ENCODE measurements at regions not wholly inside any gene's neighbourhood (a gene's known extent, or its start where the extent isn't known, plus 50 kb on each side); places are given as distances from the start of the nearest gene placed in this dataset.

DNA sequence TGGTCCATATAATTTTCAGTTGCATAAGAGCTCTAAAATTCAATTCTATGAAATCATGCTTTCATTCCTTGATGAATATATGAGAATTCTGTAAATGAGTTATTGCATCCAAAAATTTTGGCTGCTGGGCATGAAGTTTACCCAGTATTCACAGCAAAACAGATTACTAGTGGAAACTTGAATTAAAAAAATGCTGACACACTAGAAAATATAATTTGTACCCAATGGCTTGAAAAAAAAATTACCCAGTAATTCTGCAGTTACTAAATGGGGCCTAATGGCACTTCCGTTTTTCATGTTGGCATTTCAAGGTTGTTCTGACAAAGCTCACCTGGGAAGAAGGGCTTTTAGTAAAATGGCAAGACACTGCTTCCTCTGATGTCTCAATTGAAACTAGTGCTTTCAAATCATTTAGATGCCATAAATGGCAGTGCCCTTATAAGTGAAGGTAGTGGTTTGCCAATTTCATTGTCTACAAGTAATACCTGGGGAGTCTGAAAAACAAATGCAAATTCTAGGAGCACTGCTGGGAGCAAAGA, 343.6 kb downstream of the TDRD15 start:
- no peak overlapping the region for H3K4me3 ChIP-seq
- DNase-seq: no peak
- 58 to 73% (median 66%) methylated on average over 1 of the region's 1 CpG for WGBS, 3 donors
- ATAC-seq: no peak
- no peaks in the 10 kb centered on the region for H3K4me1 ChIP-seq
- H3K36me3 ChIP-seq (ENCODE audit: insufficient read depth in 1 of 2, low read depth in 1 of 2): no peaks in the 10 kb centered on the region
- intact Hi-C loops (cut with DNase I): no loop called here
- TF ChIP-seq, protein P1, sequence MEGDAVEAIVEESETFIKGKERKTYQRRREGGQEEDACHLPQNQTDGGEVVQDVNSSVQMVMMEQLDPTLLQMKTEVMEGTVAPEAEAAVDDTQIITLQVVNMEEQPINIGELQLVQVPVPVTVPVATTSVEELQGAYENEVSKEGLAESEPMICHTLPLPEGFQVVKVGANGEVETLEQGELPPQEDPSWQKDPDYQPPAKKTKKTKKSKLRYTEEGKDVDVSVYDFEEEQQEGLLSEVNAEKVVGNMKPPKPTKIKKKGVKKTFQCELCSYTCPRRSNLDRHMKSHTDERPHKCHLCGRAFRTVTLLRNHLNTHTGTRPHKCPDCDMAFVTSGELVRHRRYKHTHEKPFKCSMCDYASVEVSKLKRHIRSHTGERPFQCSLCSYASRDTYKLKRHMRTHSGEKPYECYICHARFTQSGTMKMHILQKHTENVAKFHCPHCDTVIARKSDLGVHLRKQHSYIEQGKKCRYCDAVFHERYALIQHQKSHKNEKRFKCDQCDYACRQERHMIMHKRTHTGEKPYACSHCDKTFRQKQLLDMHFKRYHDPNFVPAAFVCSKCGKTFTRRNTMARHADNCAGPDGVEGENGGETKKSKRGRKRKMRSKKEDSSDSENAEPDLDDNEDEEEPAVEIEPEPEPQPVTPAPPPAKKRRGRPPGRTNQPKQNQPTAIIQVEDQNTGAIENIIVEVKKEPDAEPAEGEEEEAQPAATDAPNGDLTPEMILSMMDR (IDR thresholded peaks at IDR 0.05): no peak
- no peak overlapping the region for H3K27ac ChIP-seq
- no peaks in the 10 kb centered on the region for H3K27me3 ChIP-seq (ENCODE audit: insufficient read depth in 3 of 3, low read length in 2 of 3)
- H3K9me3 ChIP-seq: no peaks in the 10 kb centered on the region

DNA sequence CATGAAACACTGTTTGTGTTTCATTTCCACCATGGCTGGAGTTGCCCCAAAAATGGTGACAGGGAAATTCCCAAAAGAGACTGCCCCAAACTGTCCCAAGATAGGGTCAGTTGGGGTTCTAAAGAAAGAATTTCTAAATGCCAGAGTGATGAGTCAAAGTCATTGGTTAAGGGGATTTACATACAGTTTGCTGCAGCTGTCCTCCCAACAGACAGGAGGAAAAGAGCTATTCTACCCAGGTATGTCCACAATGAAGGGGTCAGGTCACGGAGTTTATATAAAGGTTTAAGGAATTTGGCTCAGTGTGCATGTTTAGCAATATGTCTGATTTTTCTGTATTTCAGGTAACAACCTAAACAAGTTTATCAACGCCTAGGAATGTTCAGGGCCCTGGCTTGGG, 344.1 kb downstream of the TDRD15 start:
- H3K4me1 ChIP-seq: no peaks in the 10 kb centered on the region
- no peak for ATAC-seq
- WGBS, 3 donors: 60 to 74% (median 63%) methylated on average over 2 of the region's 2 CpGs
- TF ChIP-seq, protein P1 (IDR thresholded peaks at IDR 0.05): no peak
- no peak overlapping the region for H3K4me3 ChIP-seq
- H3K27me3 ChIP-seq (ENCODE audit: insufficient read depth in 3 of 3, low read length in 2 of 3): no peaks in the 10 kb centered on the region
- H3K36me3 ChIP-seq (ENCODE audit: insufficient read depth in 1 of 2, low read depth in 1 of 2): no peaks in the 10 kb centered on the region
- DNase-seq: no peak
- no peaks in the 10 kb centered on the region for H3K9me3 ChIP-seq
- H3K27ac ChIP-seq: no peak overlapping the region
- intact Hi-C loops (cut with DNase I): no loop called here

DNA sequence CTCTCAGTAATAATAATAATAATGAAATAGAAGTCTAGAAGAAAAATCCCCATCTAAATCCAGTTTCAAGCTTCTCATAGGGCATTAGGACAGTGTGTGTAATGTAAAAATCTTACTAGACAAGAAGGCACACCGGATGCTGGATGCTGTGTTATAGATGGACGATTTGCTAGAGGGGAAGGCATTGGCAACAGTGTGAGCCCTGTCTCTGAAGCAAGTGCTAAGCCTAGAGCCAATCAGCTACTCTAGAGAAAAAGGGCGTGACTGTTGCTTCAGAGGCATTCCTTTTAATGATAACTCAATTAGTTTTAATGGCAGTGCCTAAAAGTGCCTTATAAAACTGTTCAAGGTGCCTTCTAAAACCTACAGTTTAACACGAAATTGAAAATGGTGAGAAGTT, 344.9 kb downstream of the TDRD15 start:
- TF ChIP-seq, protein P1 (IDR thresholded peaks at IDR 0.05): no peak
- H3K27me3 ChIP-seq (ENCODE audit: insufficient read depth in 3 of 3, low read length in 2 of 3): no peaks in the 10 kb centered on the region
- H3K27ac ChIP-seq: no peak overlapping the region
- H3K36me3 ChIP-seq (ENCODE audit: insufficient read depth in 1 of 2, low read depth in 1 of 2): no peaks in the 10 kb centered on the region
- no peak overlapping the region for H3K4me3 ChIP-seq
- DNase-seq: no peak
- intact Hi-C loops (cut with DNase I): no loop called here
- no peak for ATAC-seq
- 57 to 68% (median 59%) methylated on average over 4 of the region's 4 CpGs for WGBS, 3 donors
- no peaks in the 10 kb centered on the region for H3K9me3 ChIP-seq
- no peaks in the 10 kb centered on the region for H3K4me1 ChIP-seq

DNA sequence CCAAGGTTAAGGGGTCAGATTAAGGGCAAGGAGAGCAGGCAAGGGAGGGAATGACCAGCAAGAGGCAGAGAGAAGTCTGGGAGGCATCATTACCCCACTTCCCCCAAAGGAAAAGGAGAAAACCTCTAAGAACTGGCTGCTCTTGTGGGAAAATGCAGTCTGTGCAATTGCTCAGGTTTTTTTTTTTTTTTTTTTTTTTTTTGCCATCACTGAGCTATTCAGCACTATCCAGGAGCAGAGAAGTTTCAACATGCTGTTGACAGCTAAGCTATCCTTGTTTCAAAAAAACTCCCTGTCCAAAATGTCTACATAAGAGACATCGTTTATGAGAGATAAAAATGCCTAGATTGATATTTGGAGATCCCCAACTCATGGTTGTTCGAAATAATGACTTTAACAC, 345.4 kb downstream of the TDRD15 start:
- Histone ChIP-seq H3K4me1 (no peaks in the 10 kb centered on the region), H3K9me3 (no peaks in the 10 kb centered on the region), H3K4me3 (no peak overlapping the region), H3K36me3 (ENCODE audit: insufficient read depth in 1 of 2, low read depth in 1 of 2) (no peaks in the 10 kb centered on the region), H3K27me3 (ENCODE audit: insufficient read depth in 3 of 3, low read length in 2 of 3) (no peaks in the 10 kb centered on the region), H3K27ac (no peak overlapping the region)
- 80 to 90% (median 87%) methylated on average over 2 of the region's 2 CpGs for WGBS, 3 donors
- TF ChIP-seq, protein P1 (IDR thresholded peaks at IDR 0.05): no peak
- ATAC-seq (no peak), DNase-seq (no peak)
- intact Hi-C loops (cut with DNase I): no loop called here

DNA sequence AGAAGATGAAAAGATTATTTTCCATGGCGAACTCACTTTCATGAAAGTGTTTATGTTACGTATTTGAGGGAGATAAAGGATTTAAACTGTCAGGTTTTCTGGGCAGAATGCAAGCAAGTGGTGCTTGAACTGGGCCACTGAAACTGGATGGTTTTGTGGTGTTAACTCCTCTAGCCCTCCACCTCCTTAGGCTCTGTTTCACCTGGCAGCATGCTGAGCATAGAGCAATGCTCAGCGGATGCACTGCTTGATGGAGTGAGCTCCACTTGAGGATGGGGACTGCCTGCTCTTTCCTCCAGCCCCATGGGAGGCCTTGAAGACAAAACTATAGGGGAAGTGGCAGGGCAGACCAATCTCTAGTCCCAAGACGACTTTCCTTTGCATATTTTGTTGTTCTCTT, 345.8 kb downstream of the TDRD15 start:
- Histone ChIP-seq H3K9me3 (no peaks in the 10 kb centered on the region), H3K4me3 (no peak overlapping the region), H3K27me3 (ENCODE audit: insufficient read depth in 3 of 3, low read length in 2 of 3) (no peaks in the 10 kb centered on the region), H3K27ac (no peak overlapping the region), H3K4me1 (no peaks in the 10 kb centered on the region), H3K36me3 (ENCODE audit: insufficient read depth in 1 of 2, low read depth in 1 of 2) (no peaks in the 10 kb centered on the region)
- WGBS, 3 donors: 83 to 91% (median 84%) methylated on average over 4 of the region's 4 CpGs
- no peak for ATAC-seq
- DNase-seq: no peak
- TF ChIP-seq, protein P1 (IDR thresholded peaks at IDR 0.05): no peak
- intact Hi-C loops (cut with DNase I): no loop called here

Data from psoas muscle (tissue), 7 donors.